Stimulated activated CD4-positive, alpha-beta T cell treated with anti-CD3 and anti-CD28 coated beads, Interleukin-1b, Interleukin-23, amount 100 ng/mL, for 4 hours (primary cell): ENCODE measurements at regions not wholly inside any gene's neighbourhood (a gene's known extent, or its start where the extent isn't known, plus 50 kb on each side); places are given as distances from the start of the nearest gene placed in this dataset.

Experiments
- DNase-seq, 2 donors: peaks; one replicate each; pipeline ENCODE4 v3.0.0-alpha.2; 2020; ENCODE audit warnings: low read depth in 2 of 2

GRCh38 chr5:174191076-174191475 is 145.6 kb downstream of the NSG2 start:
- no peak for DNase-seq

DNA sequence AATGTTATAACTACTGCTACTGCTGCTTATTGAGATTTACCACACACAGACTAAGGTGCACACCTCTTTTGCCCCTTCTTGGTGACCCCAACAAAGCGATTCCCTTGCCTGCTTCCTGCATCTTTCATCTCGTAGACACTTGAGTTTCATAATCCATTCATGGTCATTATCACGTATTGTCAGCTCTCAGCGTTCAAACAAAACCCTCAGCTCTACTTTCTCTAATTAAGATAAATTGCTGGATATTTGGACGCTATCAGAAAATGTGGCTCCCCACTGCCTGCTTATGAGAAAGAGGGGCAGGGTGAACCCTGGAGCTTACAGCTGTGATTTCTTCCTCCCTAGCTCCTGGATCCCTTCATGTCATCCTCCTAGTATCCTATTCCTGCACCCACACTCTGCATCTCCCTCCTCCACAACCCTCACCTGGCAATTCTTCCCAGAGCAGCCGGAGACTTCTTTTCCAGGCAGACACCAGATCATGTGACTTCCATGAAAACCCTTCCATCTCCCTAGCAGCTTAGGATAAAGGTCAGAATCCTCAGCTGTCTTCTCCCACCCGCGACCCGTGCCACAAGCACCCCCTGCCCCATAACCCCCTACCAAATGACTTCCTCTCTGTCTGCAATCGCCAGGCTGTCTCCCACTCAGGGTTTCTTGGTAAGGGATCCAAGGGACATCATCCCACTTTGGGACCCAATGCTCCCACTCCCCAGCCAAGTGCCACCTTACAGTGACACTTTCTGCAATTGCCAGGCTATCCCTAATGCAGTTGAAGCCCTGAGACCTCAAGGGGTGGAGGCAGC is 146.5 kb downstream of the NSG2 start:
- DNase-seq: no peak

- no peak for DNase-seq
Measured at GRCh38 chr5:174192901-174193300, 147.4 kb downstream of the NSG2 start.

- no peak for DNase-seq
Measured at GRCh38 chr5:174195517-174195916, 150.0 kb downstream of the NSG2 start.

GRCh38 chr5:174197929-174198328 is 152.4 kb downstream of the NSG2 start:
- no peak for DNase-seq

- DNase-seq: no peak
Measured at GRCh38 chr5:174198541-174198940, 153.0 kb downstream of the NSG2 start.

DNA sequence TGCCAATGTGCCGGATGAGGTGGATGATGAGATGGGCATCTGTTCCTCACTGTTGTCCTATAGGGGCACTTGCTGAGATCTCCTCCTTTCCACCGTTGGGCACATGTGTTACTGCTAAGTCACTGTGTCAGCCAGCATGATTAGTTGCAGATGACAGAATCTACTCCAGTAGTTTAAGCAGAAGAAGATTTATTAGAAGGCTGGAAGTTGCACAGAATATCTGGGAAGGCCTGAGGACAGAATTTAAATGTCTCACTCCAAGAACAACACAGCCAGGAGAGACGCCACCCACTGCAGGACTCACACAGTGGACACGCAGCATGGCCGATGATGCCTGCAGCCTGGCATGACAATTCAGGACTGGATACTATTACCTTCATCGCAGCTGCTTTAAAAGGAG is 157.5 kb downstream of the NSG2 start:
- no peak for DNase-seq

GRCh38 chr5:174204535-174205313 is 159.2 kb downstream of the NSG2 start:
- DNase-seq: no peak

DNA sequence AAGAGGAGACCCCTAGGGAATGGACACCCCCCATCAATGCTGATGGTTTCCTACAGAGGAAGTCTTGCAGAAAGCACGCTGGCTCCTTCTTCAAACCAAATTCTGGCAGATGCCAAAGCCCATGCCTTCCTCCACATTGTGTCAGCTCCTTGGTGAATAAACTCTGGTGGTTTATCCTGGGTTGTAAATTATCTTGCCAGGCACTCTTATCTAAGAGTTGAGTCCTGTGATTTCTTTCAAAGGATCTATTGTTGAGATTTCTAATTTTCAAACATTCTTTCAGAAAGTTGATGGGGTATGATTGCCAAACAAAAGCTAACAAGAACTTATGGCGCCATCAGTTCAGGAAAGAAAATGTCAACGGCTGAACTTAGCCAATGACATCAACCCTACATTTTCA is 160.4 kb downstream of the NSG2 start:
- DNase-seq: no peak

DNA sequence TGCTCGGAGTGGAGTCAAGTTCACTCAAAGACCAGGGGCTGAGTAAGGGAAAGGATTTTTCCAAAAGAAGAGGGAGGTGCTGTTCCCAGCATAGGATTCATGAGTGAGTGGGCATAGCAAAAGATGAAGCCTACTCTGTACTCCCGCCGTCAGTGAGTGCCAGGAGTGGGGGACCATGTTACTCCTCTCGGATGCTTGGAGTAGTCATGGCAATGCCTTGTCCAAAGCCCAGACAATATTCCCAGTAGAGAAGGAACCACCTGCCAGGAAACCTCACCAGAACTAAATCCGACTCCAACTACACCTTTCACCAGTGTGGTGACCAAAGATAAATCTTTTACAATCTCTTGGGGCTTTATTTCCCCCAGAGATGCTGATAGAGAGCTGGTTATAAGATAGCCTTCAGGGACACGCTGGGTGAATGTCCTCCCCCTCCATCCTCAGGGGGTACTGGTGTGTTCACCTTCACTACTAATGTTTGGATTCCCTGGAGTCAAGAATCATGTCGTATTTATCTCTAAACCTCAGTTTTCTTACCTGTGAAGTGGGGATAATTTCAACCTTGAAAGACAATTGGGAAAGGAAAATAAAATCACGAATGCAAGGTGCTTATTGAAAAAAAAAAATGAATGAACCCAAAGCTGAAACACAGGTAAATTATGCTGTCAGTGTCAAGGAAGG is 165.2 kb downstream of the NSG2 start:
- DNase-seq: no peak

GRCh38 chr5:174211277-174211626 is 165.7 kb downstream of the NSG2 start:
- no peak for DNase-seq

DNA sequence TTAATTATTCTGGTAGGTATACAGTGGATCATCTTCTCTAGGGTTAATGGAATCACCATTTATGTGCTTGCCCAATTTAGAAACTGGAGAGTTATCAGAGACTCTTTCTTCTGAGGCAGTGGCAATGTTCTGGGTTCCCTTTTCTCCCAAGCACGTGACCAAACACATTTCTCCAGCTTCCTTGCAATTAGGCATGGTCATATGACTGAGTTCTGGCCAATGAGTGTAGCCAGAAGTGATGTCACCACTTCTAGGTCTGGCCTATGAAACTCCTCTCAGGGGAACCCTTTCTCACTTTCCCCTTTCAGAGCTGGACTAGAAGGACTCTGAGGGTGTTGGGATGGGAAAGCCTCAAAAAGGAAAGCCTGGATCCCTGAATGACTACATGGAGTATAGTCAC is 172.0 kb downstream of the NSG2 start:
- DNase-seq: no peak

DNA sequence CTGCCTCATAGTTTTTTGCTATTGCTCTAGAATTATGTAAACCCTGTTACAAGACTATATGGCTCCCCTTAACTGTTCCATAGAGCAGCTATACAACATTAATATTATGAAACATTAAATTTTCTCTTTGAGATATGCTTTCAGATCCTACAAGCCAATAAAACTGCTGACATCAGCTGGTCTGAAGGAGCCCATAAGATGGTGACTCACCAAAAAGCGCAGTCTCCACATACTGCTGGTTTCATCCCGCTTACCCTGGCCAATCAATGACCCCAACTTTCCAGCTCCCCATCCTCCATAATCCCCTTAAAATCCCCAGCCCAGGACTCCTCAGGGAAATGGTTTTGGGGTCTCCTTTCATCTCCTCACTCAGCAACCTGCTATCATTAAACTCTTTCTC is 172.7 kb downstream of the NSG2 start:
- DNase-seq: no peak

DNA sequence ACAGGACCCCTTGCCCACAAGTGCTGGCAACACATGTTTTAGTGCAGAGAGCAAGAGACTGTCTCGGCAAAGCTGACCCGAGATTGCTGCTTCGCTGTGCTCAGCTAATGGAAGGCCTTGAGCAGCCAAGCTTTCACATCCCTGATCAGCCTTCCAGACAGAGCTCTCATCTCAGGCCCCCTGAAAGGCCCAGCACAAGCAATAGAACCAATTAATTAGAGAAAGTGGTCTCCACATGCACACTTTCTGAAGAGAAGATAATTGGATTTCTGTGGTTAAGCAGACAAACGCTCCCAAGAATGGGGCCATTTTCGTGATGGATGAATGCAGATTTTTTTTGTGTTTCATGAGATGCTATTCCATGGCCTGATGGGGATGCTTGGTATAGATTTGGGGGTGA is 174.9 kb downstream of the NSG2 start:
- DNase-seq: no peak

DNA sequence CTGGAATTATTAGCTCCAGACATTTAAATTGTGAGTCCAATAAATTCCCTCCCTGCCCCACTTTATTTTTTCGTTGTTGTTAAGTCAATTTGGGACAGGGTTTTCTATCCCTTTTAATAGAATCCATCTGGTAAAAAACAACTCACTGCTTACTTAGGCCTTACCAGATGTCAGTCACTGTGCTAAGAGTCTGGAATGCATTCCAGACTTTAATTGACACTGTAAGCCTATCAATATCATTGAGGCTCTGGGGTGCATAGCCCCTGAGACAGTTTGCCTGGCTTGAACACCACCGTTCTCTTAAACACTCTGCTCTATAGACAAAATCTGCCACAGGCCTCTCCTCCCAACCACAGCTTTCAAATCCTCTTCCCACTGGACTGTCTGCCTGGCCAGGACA is 175.9 kb downstream of the NSG2 start:
- DNase-seq: no peak

DNA sequence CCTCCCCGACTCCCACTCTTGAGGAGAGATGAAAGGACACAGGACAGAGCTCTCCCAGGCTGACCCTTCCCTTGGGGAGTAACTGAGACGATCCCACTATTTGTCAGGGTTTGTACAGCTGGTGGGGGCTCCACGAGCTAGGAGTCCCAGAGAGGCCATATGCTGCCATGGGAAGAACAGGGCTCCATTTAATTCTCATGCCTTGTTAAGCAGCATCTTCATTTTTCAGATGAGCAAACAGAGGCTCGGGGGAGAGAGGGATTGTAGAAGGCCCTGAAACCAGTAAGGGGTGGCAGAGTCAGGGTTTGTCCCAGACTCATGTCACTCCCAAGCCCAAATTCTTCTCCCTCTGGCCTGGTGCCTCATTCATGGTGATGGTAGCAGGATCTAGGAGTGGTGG is 176.4 kb downstream of the NSG2 start:
- no peak for DNase-seq

DNA sequence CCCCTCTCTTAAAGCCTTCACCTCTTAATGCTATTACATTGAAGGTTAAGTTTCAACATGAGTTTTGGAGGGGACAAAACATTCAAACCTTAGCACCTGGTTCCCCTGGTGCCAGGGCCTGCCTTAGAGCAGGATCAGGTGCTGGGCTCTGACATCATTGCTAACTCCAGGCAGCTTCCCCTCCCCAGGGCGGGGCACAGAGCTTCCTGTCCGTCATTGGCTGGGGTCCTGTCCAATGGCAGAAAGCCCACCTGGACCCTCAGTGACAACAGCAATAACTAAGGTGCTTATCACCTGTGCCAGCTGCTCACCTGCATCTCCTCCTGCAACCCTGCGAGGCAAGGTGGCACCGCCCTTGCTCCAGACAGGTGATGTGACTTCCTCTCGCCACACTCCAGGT is 177.4 kb downstream of the NSG2 start:
- DNase-seq: no peak

- DNase-seq: no peak
Measured at GRCh38 chr5:174223355-174223754, 177.8 kb downstream of the NSG2 start.

- DNase-seq: no peak
Measured at GRCh38 chr5:174229068-174229467, 183.6 kb downstream of the NSG2 start.

DNA sequence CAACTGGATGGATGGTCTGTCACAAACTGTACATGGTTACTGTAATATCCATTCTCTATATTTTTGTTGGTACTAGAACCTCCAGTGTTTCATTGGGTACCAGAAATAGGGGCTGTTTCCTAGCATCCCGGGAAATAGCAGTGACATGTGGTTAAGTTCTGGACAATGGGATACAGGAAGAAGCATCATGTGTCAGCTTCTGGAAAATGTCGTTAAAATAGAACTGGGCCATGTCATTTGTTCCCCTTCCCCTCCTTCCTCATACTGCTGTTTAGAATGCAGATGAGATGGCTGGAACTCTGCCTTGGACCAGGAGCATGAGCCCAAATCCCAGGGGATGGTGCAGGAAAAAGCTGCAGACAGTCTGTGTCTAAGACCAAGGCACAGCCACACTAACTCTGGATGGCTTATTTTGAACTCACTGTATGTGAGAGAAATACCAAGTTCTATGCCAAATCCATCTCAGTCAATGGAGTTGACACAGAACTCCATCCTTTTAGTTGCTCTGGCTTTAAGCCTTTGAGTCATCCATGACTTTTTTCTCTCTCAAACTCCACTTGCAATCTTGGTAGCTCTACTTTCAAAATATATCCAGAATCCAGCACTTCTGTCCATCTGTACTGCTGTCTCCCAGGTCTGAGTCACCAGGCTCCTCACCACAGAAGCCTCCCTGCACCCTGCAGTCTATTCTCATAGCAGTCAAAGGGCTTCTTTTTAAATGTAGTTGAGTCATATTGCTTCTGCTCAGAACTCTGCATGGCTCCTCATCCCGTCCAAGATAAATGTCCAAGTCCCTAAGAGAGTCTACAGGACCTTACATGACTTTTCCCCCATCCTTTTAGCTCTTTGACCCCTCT is 184.2 kb downstream of the NSG2 start:
- no peak for DNase-seq

DNA sequence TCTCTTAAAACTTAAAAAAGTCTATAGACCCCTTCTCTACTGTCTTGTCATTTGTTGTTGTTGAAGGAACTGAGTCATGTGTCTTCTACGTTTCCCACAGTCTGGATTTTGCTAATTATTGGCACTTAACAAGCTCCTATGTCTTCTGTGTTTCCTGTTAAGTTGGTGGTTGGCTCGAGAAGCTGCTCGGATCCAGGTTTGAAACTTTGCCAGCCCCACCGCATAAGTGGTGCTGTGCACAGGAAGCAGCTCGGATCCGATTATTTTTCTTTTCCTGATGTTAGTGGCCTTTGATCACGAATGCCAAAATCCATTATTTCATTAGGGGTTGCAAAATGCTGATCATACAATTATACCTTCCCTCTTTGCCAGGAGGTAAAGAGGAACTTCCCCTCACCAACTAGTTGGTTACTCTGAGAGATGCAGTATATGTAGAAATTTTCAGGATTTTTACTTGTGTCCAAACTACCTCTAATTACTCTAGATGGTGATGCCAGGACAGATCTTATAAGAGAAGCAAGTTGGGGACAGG is 186.5 kb downstream of the NSG2 start:
- DNase-seq: no peak

DNA sequence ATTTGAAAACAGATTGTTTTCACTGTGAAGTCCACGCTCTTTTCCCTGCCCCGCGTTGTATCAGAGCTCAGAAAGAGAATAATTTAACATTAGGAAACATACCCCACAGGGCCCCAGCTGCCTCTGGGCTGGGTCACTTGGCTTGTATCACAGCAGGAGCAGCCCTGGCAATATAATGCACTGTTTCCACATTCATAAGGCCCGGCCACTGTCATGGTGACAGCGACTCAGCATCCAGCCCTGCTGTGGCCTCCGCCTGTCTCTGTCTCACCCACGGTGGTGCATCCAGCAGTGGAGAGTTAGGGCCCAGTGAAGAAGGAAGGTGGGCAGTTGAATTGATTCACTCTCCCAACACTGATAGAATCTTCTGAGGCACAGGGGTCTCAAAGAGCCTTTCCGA is 188.9 kb downstream of the NSG2 start:
- DNase-seq: no peak
